Lung microvascular endothelial cell (primary cell): ENCODE measurements at regions not wholly inside any gene's neighbourhood (a gene's known extent, or its start where the extent isn't known, plus 50 kb on each side); places are given as distances from the start of the nearest gene placed in this dataset.
"Not testable (repeated sequence)": the region's sequence is repeated elsewhere in the genome, so short reads cannot be mapped to it uniquely, and the experiment has no call there.

ENCODE experiments used
- DNase-seq, 2 donors: peaks; one replicate each; pipeline versions ENCODE4 v3.0.0 to v3.0.0-alpha.2; 2010; ENCODE audit warnings: low read depth in 2 of 2

DNA sequence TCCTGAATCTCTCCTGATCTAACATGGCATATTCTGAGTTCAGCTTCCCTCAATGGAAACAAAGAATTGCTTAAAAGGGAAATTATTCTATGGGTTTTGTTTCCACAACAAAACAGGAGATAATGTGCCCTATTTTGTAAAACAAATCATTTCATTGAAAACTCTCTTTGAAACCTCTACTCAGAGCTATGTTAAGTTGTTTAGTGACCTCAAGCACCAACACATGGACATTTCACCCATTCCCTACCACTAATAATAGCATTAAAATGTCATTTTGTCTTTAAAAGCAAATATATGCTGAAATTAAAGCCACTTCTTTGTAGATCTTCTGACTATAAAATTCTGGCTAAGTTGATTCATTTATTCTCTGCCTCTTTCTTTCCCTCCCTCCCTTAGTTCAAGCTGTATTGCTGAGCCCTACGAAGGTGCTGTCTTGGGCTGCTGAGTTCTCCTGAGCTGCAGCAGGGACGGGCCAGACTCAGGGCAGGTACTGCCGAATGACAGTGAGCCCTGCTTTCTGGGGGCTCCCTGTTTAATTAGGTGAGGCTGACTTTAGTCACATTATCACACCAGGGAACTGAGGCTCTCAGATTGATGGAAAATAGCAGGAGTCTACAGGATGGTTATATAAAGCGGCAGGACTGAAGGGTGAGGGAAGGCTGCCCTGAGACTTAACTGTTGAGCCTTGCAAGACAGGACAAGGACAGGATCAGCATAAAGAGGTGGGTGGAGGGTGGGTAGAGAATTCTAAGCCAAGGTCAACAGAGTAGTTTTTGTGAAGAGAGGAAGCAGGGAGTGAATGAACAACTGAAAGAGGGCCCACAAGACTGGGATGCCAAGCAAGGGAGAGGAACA lies 1685.1 kb downstream of the SPATA31A7 start:
- not testable (repeated sequence) for DNase-seq

DNA sequence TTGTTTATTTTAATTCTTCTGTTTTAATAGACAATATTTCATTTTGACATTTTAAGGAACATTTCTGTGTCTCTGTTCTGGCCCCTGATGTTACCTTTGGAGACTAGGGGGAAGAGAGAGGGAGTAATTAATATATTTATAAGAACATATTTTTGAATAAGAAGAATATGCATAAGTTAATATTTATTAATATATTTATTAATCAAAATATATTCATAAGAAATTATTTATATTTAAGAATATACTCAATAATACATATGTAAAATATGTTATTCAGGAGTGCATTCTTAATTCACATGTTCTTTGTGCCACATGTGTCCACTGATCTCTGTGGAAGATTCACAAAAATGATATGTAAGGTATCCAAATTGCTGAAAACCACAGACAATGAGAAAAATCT lies 1687.7 kb downstream of the SPATA31A7 start:
- not testable (repeated sequence) for DNase-seq

DNA sequence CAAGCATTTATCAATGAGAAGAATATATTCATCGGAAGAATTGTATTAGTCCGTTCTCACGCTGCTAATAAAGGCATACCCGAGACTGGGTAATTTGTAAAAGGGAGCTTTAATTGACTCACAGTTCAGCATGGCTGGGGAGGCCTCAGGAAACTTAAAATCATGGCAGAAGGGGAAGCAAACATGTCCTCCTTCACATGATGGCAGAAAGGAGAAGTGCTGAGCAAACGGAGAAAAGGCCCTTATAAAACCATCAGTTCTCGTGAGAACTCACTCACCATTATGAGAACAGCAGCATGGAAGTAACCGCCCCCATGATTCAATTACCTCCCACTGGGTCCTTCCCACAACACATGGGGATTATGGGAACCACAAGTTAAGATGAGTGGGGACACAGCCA lies 1688.2 kb downstream of the SPATA31A7 start:
- DNase-seq: not testable (repeated sequence)

DNA sequence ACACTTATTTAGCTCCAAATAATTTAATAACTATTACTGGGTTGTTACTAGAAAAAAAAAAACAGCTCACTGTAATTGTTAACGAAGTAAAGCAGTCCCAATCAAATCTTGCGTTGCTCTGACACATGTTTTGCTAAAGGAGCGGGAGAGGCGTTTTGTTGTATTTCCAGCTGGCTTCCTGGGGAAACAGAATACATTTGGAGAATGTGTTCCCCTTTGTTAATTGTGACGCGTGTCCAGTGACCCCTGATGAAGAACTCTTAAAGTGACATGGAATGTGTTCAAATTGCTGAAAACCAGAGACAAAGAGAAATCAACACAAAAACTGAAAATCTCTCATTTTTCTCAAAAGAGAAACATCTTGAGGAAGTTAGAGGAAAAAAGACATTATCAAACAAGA lies 1690.6 kb downstream of the SPATA31A7 start:
- DNase-seq: peak in 1 of 2 donors; percentile 38

DNA sequence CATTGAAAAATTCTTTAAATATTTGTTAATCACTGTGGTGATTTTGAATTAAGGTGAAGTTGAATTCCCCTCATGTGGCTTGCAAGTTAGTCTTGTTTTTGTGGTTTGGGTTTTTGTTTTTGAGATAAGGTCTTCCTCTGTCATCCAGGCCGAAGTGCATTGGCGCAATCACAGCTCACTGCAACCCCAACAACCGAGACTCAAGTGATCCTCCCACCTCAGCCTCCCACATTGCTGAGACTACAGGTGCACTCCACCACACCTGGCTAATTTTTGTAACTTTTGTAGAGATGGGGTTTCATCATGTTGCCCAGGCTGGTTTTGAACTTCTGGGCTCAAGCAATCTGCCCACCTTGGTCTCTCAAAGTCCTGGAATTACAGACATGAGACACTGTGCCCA lies 1691.1 kb downstream of the SPATA31A7 start:
- not testable (repeated sequence) for DNase-seq

DNA sequence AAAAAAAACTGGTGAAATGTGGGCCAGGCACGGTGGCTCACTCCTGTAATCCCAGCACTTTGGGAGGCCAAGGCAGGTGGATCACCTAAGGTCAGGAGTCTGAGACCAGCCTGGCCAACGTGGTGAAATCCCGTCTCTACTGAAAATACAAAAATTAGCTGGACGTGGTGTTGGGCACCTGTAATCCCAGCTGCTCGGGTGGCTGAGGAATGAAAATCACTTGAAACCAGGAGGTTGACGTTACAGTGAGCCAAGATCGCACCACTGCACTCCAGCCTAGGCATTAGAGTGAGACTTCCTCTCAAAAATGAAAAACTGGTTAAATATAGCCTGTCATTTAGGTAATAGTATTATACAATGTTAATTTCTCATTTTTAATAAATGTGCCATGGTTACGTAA lies 1692.0 kb downstream of the SPATA31A7 start:
- DNase-seq: not testable (repeated sequence)

DNA sequence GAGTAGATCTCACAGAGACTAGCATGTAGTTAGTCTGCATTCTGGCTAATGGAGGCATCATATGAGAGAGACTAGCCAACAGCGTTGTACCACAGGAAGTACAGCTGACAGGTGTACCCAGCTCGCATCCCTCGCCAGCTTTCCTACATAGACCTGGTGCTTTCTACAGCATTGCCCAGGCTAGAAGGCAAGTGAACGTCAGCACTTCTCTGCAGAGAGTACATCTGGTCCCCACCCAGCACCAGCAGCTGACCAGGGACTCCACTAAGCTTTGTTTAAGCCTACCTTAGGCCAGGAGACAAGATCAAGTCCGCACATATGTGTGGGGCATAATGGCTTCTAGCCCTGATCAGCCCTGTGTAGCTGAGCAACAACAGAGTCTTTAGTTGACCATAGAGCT lies 1692.9 kb downstream of the SPATA31A7 start:
- not testable (repeated sequence) for DNase-seq

DNA sequence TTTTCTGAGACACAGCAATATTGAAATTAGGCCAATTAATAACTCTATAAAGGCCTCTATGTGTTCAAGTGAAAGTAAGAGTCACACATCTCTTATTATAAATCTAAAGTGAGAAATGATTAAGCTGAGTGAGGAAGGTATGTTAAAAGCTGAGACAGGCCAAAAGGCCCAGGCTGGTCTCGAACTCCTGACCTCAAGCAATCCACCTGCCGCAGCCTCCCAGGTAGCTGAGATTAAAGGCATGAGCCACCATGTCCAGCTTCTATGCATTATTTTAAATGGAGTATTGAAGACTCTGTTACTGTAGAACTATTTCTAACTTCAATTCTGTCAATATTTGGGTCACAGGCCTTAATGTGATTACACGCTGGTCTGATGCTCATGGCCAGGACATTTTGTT lies 1706.9 kb downstream of the SPATA31A7 start:
- DNase-seq: not testable (repeated sequence)

DNA sequence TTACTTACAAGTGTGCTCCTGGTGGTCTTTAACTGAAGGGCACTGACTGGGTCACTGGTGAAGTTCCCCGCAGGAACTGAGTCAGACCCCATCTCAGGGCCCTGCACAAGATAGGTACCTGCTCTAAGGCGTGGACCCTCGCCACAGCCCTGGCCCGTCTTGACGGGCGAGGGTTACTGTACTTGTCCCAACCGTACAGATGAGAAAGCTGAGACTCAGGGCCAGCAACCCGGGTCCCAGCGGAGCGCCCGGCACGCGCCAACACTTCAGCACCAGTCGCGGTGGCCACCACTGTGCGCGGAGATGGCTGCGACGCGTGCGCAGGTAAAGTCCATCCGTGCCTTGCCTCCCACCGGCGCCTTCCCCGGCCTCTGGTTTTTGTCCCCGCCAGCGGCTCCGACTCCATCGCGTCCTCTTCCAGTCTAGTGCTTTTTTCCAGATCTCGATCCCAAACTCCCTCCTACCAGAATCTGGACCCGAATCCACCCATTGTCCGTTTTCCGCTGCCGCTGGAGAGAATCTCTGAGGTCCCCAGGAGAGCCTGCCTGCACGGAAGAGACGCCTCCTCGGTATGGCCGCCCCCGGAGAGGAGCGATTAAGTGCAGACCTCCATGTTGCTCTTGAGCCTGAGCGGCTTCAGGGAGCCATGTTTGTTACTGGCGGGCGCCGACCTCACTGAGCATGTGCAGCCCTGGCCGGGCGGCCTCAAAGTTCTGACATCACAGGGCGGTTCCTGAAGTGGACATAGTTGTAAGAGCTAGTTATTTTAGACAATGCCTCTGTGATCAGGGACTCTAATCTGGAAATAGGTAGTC lies 1707.8 kb downstream of the SPATA31A7 start:
- peak in 1 of 2 donors; percentile 40 for DNase-seq

DNA sequence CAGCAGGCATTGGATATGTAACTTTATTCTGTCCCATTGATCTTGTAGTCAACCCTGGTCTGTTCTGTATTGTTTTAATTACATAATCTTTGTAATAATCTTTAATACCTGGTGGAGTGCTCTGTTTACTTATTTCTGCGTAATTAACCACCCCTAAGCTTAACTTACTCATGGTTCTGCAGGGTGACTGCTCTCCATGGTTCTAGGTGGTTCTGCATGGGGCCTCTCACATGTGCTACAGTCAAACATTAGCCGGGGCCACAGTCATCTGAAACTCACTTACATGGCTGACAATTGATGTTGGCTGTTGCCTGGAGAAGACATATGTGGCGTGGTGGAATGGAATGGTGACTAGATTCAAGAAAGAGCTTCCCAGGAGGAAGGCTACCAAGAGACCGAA lies 1709.8 kb downstream of the SPATA31A7 start:
- not testable (repeated sequence) for DNase-seq

DNA sequence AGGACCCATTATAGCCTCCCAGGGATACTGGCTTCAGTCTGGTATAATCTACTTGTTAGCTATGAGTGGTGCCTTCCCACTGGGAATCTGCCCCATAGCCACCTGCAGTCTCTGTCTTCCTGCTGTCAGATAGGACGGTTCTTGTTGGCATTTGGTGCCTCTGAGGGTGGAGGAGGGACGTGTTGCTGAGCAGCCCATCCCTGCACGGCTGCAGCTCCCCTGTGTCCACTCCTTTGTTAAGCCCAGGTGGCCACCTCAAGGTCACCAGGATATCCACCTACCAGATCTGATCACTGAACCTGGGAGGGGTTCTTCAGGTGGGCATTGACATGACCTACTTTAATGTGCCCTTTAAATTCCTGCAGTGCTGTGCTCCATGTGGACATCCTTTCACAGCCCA lies 1714.2 kb downstream of the SPATA31A7 start:
- DNase-seq: not testable (repeated sequence)

DNA sequence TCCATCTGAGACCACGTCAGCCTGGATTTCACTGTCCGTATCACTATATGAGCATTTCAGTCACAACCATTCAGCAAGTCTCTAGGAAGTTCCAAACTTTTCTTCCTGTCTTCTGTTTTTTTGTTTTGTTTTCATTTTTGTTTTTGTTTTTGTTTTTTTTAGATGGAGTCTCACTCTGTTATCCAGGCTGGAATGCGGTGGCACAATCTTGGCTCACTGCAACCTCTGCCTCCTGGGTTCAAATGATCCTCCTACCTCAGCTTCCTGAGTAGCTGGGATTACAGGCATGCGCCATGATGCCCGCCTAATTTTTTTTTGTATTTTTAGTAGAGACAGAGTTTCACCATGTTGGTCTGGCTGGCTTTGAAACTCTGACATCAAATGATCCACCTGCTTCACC lies 1715.9 kb downstream of the SPATA31A7 start:
- DNase-seq: not testable (repeated sequence)

DNA sequence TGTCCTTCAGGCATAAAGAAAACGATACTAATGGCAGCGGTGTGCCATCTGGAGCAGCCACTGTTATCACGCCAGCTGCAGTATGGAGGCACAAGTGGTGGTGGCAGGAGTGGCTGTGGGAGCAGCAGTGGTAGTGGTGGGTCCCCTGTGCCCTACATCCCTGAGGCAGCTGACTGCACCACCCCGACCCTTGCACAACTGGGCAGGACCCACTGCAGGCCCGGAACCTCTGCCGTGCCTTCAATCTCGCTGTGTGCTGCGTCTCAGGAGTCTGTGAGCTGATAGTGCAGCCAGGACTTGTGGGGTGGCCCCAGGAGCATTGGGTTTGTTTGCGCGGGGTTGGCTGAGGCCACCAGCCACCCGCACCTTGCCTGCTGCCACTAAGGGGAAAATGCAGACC lies 1718.0 kb downstream of the SPATA31A7 start:
- not testable (repeated sequence) for DNase-seq

DNA sequence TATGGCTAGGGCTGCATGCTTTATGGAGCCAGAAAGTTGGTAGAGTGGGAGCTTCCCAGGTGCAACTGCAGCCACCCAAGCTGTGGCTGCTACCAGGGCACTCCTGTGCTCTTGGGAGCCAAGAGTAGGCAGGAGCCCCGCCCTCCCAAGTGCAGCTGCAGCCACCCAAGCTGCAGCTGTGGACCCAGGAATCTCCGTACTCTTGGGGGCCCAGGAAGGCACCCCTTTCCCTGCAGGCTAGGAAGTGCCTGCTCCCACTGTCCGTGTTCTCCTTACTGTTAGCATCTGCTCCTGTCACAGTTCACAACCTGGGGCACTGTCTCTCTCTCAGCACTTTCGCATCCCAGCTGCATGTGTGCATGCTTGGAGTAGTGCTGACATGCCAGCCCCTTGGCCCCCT lies 1718.4 kb downstream of the SPATA31A7 start:
- not testable (repeated sequence) for DNase-seq

DNA sequence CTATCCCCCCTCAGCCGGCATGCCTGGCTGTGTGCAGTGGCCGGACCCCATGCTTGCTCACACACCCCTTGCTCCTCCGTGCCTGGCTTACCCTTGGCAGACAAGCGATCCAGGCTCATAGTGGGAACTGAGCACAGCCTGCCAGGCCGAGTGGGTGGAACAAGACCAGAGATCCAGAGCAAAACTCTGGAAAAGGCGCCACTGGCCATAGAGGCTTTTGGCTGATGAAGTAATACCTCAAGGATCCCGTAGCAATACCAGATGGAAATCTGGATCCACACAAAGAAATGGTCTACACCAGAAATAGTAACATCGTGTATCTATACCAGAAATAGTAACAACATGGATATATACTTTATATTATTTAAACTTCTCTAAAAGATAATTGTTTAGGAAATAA lies 1719.6 kb downstream of the SPATA31A7 start:
- DNase-seq: not testable (repeated sequence)

DNA sequence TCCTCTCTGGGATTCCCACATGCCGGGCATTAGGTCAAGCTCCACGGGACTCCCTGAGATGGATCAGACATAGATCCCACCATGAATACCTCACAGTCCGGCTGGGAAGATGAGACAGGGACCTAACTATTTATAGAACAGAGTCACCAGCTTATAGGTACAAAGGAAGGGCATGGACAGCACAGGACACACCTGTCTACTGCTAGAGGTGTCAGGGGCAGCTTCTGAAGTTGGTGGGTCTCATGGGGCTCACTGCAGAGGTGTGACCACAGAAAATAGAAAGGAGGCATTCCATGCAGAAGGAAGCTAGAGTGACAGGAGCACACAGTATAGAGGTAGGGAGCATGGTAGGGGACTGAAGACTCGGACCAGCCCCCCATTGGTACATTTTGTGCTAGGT lies 1722.4 kb downstream of the SPATA31A7 start:
- not testable (repeated sequence) for DNase-seq

DNA sequence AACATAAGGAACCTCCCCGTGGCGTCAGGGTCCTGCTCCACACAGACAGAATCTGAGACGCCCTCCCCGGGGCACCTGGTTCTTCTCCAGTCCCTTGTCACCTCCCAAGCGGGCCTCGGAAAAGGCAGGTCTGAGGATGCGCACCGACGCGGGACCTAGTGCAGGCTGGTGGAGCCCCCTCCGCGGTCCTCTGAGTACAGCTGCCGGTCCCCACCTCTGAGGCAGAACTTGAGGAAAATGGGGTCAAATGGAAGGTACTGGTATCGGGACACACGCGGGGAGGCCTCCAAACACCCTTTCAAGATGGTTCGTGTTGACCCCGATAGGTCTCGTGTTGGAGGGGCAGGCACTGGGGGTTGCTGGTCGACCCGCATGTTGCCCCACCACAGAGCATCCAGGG lies 1725.3 kb downstream of the SPATA31A7 start:
- DNase-seq: not testable (repeated sequence)

DNA sequence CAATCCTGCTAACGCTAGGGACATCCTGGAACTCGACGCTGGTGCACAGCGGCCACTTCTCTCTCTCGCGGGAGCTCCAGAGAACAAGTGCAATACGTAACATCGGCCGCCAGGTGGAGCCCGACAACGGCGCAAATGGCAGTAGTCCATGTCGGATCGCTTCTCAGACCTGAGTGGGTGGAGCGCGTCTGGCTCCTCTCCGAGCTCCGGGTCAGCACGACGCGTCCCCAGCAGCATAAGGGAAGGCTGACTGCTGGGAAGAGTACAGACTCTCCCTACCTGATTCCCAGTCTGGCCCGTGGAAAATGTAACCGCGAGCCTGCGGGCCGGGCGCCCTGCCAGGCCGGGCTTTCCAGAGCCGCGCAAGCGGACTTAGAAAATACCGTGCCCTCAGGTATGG lies 1725.8 kb downstream of the SPATA31A7 start:
- DNase-seq: not testable (repeated sequence)

DNA sequence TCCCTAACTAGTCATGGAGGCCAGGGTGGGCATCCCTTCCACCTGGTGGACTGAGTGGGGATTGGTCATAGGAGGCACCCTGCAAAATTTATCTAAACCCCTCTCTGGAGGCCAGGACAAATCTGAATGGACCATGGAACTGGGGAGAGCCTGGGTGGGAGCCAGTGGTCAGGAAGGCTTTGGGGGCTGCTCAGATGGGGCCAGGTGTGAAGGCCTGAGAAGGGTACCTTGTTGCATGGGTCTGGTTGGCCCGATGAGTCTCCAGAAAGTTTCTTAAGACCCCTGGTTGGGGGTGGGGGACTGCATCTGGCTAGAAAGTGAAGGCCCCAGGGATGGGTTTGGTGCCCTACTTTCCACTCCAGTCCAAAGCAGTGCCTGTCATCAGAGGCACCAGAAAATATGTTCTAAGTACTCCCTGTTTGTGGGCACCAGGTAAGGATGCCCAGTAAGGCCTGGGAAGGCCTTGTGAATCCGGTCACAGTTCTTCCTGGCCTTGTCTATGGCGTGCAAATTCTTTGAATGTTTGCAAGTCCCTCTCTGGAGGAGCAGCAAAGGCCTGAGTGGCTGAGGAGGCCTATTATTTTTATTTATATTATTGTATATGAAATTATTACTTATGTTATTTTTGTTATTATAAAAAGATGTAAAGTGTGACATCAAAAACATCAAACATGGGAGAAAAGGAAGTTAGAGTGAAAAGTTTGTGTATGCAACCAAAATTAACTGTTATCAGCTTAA lies 1729.0 kb downstream of the SPATA31A7 start:
- DNase-seq: not testable (repeated sequence)

DNA sequence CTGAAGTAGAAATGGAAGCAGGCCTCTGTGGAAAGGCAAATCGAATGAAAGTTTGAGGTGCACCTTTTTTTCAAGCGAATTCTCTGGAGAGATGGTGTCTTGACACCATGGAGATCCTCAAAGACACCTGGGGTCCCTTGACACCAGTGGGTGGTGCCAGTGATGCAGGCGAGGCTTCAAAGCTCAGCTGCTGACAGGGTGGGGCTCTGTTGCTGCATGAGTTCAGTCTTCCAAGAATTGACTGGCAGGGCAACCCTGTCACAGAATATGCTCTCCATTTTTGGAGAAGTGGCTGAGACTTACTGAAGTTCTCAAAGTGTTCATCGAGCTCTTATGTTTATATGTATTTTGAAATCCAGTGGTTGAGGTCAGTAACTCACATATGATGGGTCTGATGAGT lies 1741.6 kb downstream of the SPATA31A7 start:
- DNase-seq: not testable (repeated sequence)

DNA sequence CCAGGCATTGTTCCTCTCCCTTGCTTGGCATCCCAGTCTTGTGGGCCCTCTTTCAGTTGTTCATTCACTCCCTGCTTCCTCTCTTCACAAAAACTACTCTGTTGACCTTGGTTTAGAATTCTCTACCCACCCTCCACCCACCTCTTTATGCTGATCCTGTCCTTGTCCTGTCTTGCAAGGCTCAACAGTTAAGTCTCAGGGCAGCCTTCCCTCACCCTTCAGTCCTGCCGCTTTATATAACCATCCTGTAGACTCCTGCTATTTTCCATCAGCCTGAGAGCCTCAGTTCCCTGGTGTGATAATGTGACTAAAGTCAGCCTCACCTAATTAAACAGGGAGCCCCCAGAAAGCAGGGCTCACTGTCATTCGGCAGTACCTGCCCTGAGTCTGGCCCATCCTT lies 1763.0 kb downstream of the SPATA31A7 start:
- not testable (repeated sequence) for DNase-seq
